HepG2 (cell line): ENCODE measurements at regions not wholly inside any gene's neighbourhood (a gene's known extent, or its start where the extent isn't known, plus 50 kb on each side); places are given as distances from the start of the nearest gene placed in this dataset.

Experiments
- ATAC-seq: fragments of 200-7000 bp; cut with Tn5 transposase; 3 replicates; pipeline ENCODE4 v1.9.1; 2020; ENCODE audit warnings: mild to moderate bottlenecking, moderate library complexity
- BruUV-seq: library from RNA; stranded (reverse); fragments of 400-500 nt; replicated peaks from 2 replicates; lab custom pipeline; 2021; lab: Mats Ljungman, UMichigan
- CTCF ChIA-PET: fragments of 300-600 bp; formaldehyde crosslinking; extraction: SDS; loops from one replicate; lab custom pipeline; 2021; ENCODE audit warnings: low total read pairs, inconsistent platforms, low intra/inter-chr PET ratio; lab: Yijun Ruan, JAX
- POLR2A ChIA-PET: fragments of 350-600 bp; sonication (Branson Sonifier 250); formaldehyde crosslinking; loops from one replicate; lab custom pipeline; 2020; ENCODE audit warnings: antibody characterized with exemption, inconsistent platforms; lab: Yijun Ruan, JAX
- DNase-seq: peaks from one replicate; pipeline ENCODE4 v3.0.0-alpha.2; 2015; ENCODE audit warnings: low spot score
- FAIRE-seq: peaks from 3 replicates; lab custom pipeline; 2011; peaks lifted over from hg19 to GRCh38; lab: Jason Lieb, UNC
- H2AFZ ChIP-seq: one replicate; pipeline ENCODE4 v1.6.1; 2011; ENCODE audit warnings: low read length, inconsistent platforms
- H3K27ac ChIP-seq: fragments of 300-600 bp; 3 replicates; pipeline ENCODE4 v1.8.0; 2011; ENCODE audit warnings: mixed run types, mild to moderate bottlenecking, mixed read lengths, low read length, inconsistent platforms; ENCODE audit not compliant: insufficient read depth; ENCODE audit errors: extremely low read length
- H3K27me3 ChIP-seq, 2 experiments: fragments of 200-600 bp in 1 of 2; 2 replicates in 1 of 2; 3 replicates in 1 of 2; pipeline versions ENCODE4 v1.6.0 to v1.8.0; 2011; ENCODE audit warnings: low read length in 2 of 2, mild to moderate bottlenecking in 2 of 2, moderate library complexity in 2 of 2, inconsistent platforms in 1 of 2; ENCODE audit not compliant: insufficient read depth in 2 of 2, control insufficient read depth in 1 of 2
- H3K36me3 ChIP-seq, 2 experiments: fragments of 200-600 bp in 1 of 2; replicated peaks in 1 of 2; 2 replicates in 1 of 2; 3 replicates in 1 of 2; pipeline versions ENCODE4 v1.5.1 to v1.8.0; 2011; ENCODE audit warnings: low read length in 2 of 2, inconsistent platforms in 1 of 2; ENCODE audit not compliant: insufficient read depth in 2 of 2, control insufficient read depth in 1 of 2
- H3K4me1 ChIP-seq: 2 replicates; pipeline ENCODE4 v1.5.1; 2012; ENCODE audit warnings: low read length, inconsistent platforms; ENCODE audit not compliant: insufficient read depth
- H3K4me2 ChIP-seq: 2 replicates; pipeline ENCODE4 v1.6.0; 2011; ENCODE audit warnings: low read depth, low read length, inconsistent platforms
- H3K4me3 ChIP-seq, 3 experiments: fragments of 200-600 bp in 1 of 3; sonication (generic), shearing (Covaris generic) in 1 of 3; replicated peaks in 1 of 3; 2 replicates each; pipeline ENCODE4 v1.5.1; 2011 to 2016; ENCODE audit warnings: low read length in 3 of 3, inconsistent platforms in 2 of 3, low read depth in 2 of 3, mild to moderate bottlenecking in 2 of 3, control low read depth in 1 of 3, mixed read lengths in 1 of 3; ENCODE audit not compliant: insufficient read depth in 1 of 3
- H3K79me2 ChIP-seq: one replicate; pipeline ENCODE4 v1.6.1; 2011; ENCODE audit warnings: low read length, inconsistent platforms; ENCODE audit not compliant: insufficient read depth
- H3K9ac ChIP-seq: 2 replicates; pipeline ENCODE4 v1.6.0; 2011; ENCODE audit warnings: mild to moderate bottlenecking, low read depth, low read length, inconsistent platforms; ENCODE audit not compliant: insufficient read depth
- H3K9me3 ChIP-seq: 2 replicates; pipeline ENCODE4 v1.5.1; 2012; ENCODE audit warnings: mild to moderate bottlenecking, low read length
- H4K20me1 ChIP-seq: 2 replicates; pipeline ENCODE4 v1.6.0; 2011; ENCODE audit warnings: inconsistent platforms, mild to moderate bottlenecking, low read length, moderate library complexity; ENCODE audit not compliant: insufficient read depth
- ATAD3A ChIP-seq: sonication (generic); formaldehyde crosslinking; IDR thresholded peaks from 2 replicates; pipeline ENCODE4 v1.4.0; 2020; ENCODE audit warnings: missing genetic modification reagents
- IRX3 ChIP-seq: sonication (generic); formaldehyde crosslinking; IDR thresholded peaks from 2 replicates; pipeline ENCODE4 v1.8.1; 2023; ENCODE audit warnings: mild to moderate bottlenecking, low read depth, missing genetic modification reagents, borderline replicate concordance
- NFRKB ChIP-seq: fragments of 450-650 bp; IDR thresholded peaks from 2 replicates; pipeline ENCODE4 v1.6.1; 2017
- PHF8 ChIP-seq: sonication (generic); formaldehyde crosslinking; IDR thresholded peaks from 2 replicates; pipeline ENCODE4 v1.5.0; 2020; ENCODE audit warnings: missing genetic modification reagents
- POLR2A ChIP-seq, 2 experiments: IDR thresholded peaks; 2 replicates each; pipeline ENCODE4 v1.6.1; 2011; ENCODE audit warnings: low read depth in 2 of 2, low read length in 2 of 2, mild to moderate bottlenecking in 1 of 2, moderate library complexity in 1 of 2; ENCODE audit not compliant: insufficient read depth in 1 of 2
- SPEN ChIP-seq: sonication (generic); formaldehyde crosslinking; IDR thresholded peaks from 2 replicates; pipeline ENCODE4 v1.5.1; 2020; ENCODE audit warnings: low read depth, mild to moderate bottlenecking, missing genetic modification reagents
- YEATS4 ChIP-seq: sonication (generic); formaldehyde crosslinking; IDR thresholded peaks from 2 replicates; pipeline ENCODE4 v1.4.0; 2020; ENCODE audit warnings: missing genetic modification reagents, borderline replicate concordance
- ZMYM4 ChIP-seq: sonication (generic); formaldehyde crosslinking; IDR thresholded peaks from 2 replicates; pipeline ENCODE4 v1.8.1; 2023; ENCODE audit warnings: mild to moderate bottlenecking, missing genetic modification reagents
- ZNF501 ChIP-seq: sonication (generic); formaldehyde crosslinking; IDR thresholded peaks from 2 replicates; pipeline ENCODE4 v1.5.1; 2020; ENCODE audit warnings: mild to moderate bottlenecking, moderate library complexity, missing genetic modification reagents
- ZNF816 ChIP-seq: sonication (generic); formaldehyde crosslinking; IDR thresholded peaks from 2 replicates; pipeline ENCODE4 v1.8.0; 2022; ENCODE audit warnings: missing genetic modification reagents, mild to moderate bottlenecking, borderline replicate concordance
- WGBS: methylation state at CpG from one replicate; pipeline ENCODE4 v1.1.6; 2017; ENCODE audit warnings: low lambda C conversion rate; 5-methylcytosine and 5-hydroxymethylcytosine counted together
- in situ Hi-C: cut with HindIII; loops from 2 replicates; pipeline ENCODE4 v1.10.0; 2017; ENCODE audit warnings: low pct_unique_long_range_greater_than_20kb; ENCODE audit not compliant: extremely low pct_ligation_motif_present
- intact Hi-C: fragments of 100-400 bp; cut with micrococcal nuclease; formaldehyde crosslinking; loops from one replicate; pipeline ENCODE4 v1.10.0; 2022; ENCODE audit not compliant: unreplicated experiment
- TF ChIP-seq, protein P1 (sequence below): sonication (generic); formaldehyde crosslinking; IDR thresholded peaks from one replicate; pipeline ENCODE4 v1.5.1; 2020; ENCODE audit warnings: mild to moderate bottlenecking, missing genetic modification reagents; ENCODE audit errors: not compliant biosample characterization
- TF ChIP-seq, protein P2 (sequence below): sonication (generic); formaldehyde crosslinking; IDR thresholded peaks from 2 replicates; pipeline ENCODE4 v1.4.0; 2020; ENCODE audit warnings: missing genetic modification reagents
- TF ChIP-seq, protein P3 (sequence below): IDR thresholded peaks from 2 replicates; pipeline ENCODE4 v1.6.1; 2016; ENCODE audit warnings: missing compliant biosample characterization, missing genetic modification reagents, borderline replicate concordance

DNA sequence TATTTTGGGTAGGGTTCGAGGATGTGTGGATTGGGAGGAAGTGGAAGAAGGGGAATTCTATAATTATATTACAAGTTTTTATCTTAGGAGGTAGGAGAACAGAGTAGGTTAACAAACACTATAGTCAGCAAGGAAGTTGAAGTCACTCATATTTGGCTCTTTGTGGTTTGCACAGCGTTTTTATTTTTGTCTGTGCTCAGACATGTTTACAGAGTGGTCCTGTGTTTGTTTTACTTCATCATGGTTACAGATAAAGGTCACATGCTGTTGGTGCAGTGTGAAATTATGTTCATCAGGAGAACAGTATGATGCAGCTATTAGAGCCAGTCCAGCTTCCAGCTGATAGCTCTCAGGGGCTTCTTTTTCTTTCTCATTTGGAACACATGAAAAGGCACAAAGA lies 299.9 kb upstream of the SFRP2 start (continued):
- TF ChIP-seq, protein P1, sequence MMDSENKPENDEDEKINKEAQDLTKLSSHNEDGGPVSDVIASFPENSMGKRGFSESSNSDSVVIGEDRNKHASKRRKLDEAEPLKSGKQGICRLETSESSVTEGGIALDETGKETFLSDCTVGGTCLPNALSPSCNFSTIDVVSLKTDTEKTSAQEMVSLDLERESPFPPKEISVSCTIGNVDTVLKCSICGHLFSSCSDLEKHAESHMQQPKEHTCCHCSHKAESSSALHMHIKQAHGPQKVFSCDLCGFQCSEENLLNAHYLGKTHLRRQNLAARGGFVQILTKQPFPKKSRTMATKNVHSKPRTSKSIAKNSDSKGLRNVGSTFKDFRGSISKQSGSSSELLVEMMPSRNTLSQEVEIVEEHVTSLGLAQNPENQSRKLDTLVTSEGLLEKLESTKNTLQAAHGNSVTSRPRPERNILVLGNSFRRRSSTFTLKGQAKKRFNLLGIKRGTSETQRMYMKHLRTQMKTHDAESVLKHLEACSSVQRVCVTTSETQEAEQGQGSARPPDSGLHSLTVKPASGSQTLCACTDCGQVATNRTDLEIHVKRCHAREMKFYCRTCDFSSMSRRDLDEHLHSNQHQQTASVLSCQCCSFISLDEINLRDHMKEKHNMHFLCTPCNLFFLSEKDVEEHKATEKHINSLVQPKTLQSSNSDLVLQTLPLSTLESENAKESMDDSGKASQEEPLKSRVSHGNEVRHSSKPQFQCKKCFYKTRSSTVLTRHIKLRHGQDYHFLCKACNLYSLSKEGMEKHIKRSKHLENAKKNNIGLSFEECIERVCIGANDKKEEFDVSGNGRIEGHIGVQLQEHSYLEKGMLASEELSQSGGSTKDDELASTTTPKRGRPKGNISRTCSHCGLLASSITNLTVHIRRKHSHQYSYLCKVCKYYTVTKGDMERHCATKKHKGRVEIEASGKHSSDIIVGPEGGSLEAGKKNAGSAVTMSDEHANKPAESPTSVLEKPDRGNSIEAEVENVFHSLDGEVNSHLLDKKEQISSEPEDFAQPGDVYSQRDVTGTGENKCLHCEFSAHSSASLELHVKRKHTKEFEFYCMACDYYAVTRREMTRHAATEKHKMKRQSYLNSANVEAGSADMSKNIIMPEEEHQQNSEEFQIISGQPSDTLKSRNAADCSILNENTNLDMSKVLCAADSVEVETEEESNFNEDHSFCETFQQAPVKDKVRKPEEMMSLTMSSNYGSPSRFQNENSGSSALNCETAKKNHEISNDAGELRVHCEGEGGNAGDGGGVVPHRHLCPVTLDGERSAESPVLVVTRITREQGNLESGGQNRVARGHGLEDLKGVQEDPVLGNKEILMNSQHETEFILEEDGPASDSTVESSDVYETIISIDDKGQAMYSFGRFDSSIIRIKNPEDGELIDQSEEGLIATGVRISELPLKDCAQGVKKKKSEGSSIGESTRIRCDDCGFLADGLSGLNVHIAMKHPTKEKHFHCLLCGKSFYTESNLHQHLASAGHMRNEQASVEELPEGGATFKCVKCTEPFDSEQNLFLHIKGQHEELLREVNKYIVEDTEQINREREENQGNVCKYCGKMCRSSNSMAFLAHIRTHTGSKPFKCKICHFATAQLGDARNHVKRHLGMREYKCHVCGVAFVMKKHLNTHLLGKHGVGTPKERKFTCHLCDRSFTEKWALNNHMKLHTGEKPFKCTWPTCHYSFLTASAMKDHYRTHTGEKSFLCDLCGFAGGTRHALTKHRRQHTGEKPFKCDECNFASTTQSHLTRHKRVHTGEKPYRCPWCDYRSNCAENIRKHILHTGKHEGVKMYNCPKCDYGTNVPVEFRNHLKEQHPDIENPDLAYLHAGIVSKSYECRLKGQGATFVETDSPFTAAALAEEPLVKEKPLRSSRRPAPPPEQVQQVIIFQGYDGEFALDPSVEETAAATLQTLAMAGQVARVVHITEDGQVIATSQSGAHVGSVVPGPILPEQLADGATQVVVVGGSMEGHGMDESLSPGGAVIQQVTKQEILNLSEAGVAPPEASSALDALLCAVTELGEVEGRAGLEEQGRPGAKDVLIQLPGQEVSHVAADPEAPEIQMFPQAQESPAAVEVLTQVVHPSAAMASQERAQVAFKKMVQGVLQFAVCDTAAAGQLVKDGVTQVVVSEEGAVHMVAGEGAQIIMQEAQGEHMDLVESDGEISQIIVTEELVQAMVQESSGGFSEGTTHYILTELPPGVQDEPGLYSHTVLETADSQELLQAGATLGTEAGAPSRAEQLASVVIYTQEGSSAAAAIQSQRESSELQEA (CRISPR knock-in tag) = no peak

DNA sequence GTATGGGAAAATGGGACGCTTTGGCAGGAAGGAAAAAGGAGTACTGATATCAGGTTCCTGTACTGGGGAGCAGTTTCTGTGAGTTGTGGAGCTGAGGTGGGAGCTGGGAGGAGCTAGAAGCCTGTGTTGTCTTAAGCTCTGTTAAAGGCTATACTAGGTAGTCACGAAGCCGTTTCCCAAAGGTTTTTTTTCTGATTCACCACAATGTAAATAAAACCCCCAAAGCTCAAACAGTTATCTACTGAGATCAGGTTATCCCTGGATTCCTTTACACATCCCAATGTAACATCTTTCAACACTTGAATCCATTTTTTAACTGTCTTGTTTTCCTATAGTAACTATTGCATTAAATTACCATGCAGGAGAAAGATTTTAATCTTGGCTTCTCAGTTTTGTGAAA lies 297.4 kb upstream of the SFRP2 start:
- Histone ChIP-seq H3K27me3 (no peaks in the 10 kb centered on the region), H3K9me3 (no peaks in the 10 kb centered on the region), H4K20me1 (no peaks in the 10 kb centered on the region), H3K27ac (no peak overlapping the region), H3K9ac (no peak overlapping the region), H3K79me2 (no peaks in the 10 kb centered on the region), H3K36me3 (no peaks in the 10 kb centered on the region), H3K4me3 (no peak overlapping the region), H3K4me1 (no peaks in the 10 kb centered on the region), H3K4me2 (no peak overlapping the region), H2AFZ (no peak overlapping the region)
- 0% methylated on average over 3 of the region's 3 CpGs for WGBS
- BruUV-seq = no TSS peak
- POLR2A ChIA-PET = no interaction called here
- in situ Hi-C loops (no loop called here), intact Hi-C loops (no loop called here)
- no peak for ATAC-seq
- no peak for DNase-seq
- no peak for FAIRE-seq
- CTCF ChIA-PET = no interaction called here
- TF ChIP-seq ATAD3A (CRISPR knock-in tag) = no peak
- TF ChIP-seq, protein P2, sequence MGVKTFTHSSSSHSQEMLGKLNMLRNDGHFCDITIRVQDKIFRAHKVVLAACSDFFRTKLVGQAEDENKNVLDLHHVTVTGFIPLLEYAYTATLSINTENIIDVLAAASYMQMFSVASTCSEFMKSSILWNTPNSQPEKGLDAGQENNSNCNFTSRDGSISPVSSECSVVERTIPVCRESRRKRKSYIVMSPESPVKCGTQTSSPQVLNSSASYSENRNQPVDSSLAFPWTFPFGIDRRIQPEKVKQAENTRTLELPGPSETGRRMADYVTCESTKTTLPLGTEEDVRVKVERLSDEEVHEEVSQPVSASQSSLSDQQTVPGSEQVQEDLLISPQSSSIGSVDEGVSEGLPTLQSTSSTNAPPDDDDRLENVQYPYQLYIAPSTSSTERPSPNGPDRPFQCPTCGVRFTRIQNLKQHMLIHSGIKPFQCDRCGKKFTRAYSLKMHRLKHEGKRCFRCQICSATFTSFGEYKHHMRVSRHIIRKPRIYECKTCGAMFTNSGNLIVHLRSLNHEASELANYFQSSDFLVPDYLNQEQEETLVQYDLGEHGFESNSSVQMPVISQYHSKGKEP (CRISPR knock-in tag) = no peak
- TF ChIP-seq ZNF501 (CRISPR knock-in tag) = no peak
- TF ChIP-seq, protein P3, sequence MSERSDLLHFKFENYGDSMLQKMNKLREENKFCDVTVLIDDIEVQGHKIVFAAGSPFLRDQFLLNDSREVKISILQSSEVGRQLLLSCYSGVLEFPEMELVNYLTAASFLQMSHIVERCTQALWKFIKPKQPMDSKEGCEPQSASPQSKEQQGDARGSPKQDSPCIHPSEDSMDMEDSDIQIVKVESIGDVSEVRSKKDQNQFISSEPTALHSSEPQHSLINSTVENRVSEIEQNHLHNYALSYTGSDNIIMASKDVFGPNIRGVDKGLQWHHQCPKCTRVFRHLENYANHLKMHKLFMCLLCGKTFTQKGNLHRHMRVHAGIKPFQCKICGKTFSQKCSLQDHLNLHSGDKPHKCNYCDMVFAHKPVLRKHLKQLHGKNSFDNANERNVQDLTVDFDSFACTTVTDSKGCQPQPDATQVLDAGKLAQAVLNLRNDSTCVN (CRISPR knock-in tag) = no peak
- no peak for TF ChIP-seq ZMYM4 (CRISPR knock-in tag)
- TF ChIP-seq PHF8 (CRISPR knock-in tag) = no peak
- no peak for TF ChIP-seq SPEN
- TF ChIP-seq YEATS4 (CRISPR knock-in tag) = no peak
- no peak for TF ChIP-seq IRX3 (CRISPR knock-in tag)
- TF ChIP-seq NFRKB = no peak
- no peak for TF ChIP-seq POLR2A (IDR thresholded peaks at IDR 0.05; ENCODE audit: insufficient read depth in 1 of 2, low read depth in 2 of 2, low read length in 2 of 2)
- no peak for TF ChIP-seq ZNF816 (CRISPR knock-in tag)
